Natural killer cell treated with Interleukin-12 subunit alpha and Interleukin-12 subunit beta and Interleukin-15 and Interleukin-18, amount 100 ng/mL, for 72 hours (primary cell): ENCODE measurements at regions not wholly inside any gene's neighbourhood (a gene's known extent, or its start where the extent isn't known, plus 50 kb on each side); places are given as distances from the start of the nearest gene placed in this dataset.

ENCODE experiments used
- ATAC-seq, 2 donors: fragments of 150-1000 bp; cut with Tn5 transposase in 1 of 2; sonication (Bioruptor Pico), chemical (Tn5 transposase) in 1 of 2; 2 replicates each; pipeline ENCODE4 v1.10.0; 2021
- DNase-seq: peaks from one replicate; pipeline ENCODE4 v3.0.0; 2022; ENCODE audit warnings: low spot score
- H3K27ac Mint-ChIP-seq, 2 donors: 1 replicate in 1 of 2; 2 replicates in 1 of 2; pipeline ENCODE4 v1.8.0; 2022; ENCODE audit warnings: mixed read lengths in 2 of 2, mild to moderate bottlenecking in 1 of 2, moderate library complexity in 1 of 2
- H3K27me3 Mint-ChIP-seq, 2 donors: 1 replicate in 1 of 2; 2 replicates in 1 of 2; pipeline ENCODE4 v1.8.0; 2022; ENCODE audit warnings: mixed read lengths in 2 of 2
- H3K36me3 Mint-ChIP-seq: one replicate; pipeline ENCODE4 v1.8.0; 2022; ENCODE audit warnings: mixed read lengths
- H3K4me1 Mint-ChIP-seq, 2 donors: 1 replicate in 1 of 2; 2 replicates in 1 of 2; pipeline ENCODE4 v1.8.0; 2022; ENCODE audit warnings: low read depth in 2 of 2, mixed read lengths in 2 of 2, mild to moderate bottlenecking in 1 of 2
- H3K4me3 Mint-ChIP-seq: one replicate; pipeline ENCODE4 v1.8.0; 2022; ENCODE audit warnings: mixed read lengths
- H3K9me3 Mint-ChIP-seq: 2 replicates; pipeline ENCODE4 v1.8.0; 2022; ENCODE audit warnings: mixed read lengths

- ATAC-seq (no peak), DNase-seq (no peak)
- H3K4me1 Mint-ChIP-seq: no peaks in the 10 kb centered on the region
- H3K9me3 Mint-ChIP-seq: no peaks in the 10 kb centered on the region
- peaks cover 5% of the 10 kb centered on the region for H3K36me3 Mint-ChIP-seq
- H3K27ac Mint-ChIP-seq: no peak overlapping the region
- no peak overlapping the region for H3K4me3 Mint-ChIP-seq
- H3K27me3 Mint-ChIP-seq: peaks cover 5 to 18% of the 10 kb centered on the region in 2 donors
These were observed 212.3 kb upstream of the DCN start for GRCh38 chr12:91394903-91395302.

GRCh38 chr12:91388573-91388972 lies 206.0 kb upstream of the DCN start:
- no peak overlapping the region for H3K4me3 Mint-ChIP-seq
- H3K9me3 Mint-ChIP-seq: no peaks in the 10 kb centered on the region
- no peaks in the 10 kb centered on the region for H3K4me1 Mint-ChIP-seq
- H3K27me3 Mint-ChIP-seq: peaks cover 10 to 11% of the 10 kb centered on the region in 2 donors
- DNase-seq (no peak), ATAC-seq (no peak)
- peak overlapping the region in 1 of 2 donors; percentile 20 for H3K27ac Mint-ChIP-seq
- no peaks in the 10 kb centered on the region for H3K36me3 Mint-ChIP-seq

- H3K4me1 Mint-ChIP-seq: no peaks in the 10 kb centered on the region
- no peaks in the 10 kb centered on the region for H3K9me3 Mint-ChIP-seq
- H3K36me3 Mint-ChIP-seq: no peaks in the 10 kb centered on the region
- ATAC-seq (no peak), DNase-seq (no peak)
- peak overlapping the region in 1 of 2 donors; percentile 20 for H3K27ac Mint-ChIP-seq
- no peak overlapping the region for H3K4me3 Mint-ChIP-seq
- H3K27me3 Mint-ChIP-seq: peaks cover 9 to 10% of the 10 kb centered on the region in 2 donors
These were observed 205.0 kb upstream of the DCN start for GRCh38 chr12:91387461-91388134.

- ATAC-seq: no peak
- no peak overlapping the region for H3K27ac Mint-ChIP-seq
- H3K9me3 Mint-ChIP-seq: no peaks in the 10 kb centered on the region
- DNase-seq: no peak
- H3K36me3 Mint-ChIP-seq: no peaks in the 10 kb centered on the region
- H3K4me3 Mint-ChIP-seq: no peak overlapping the region
- H3K4me1 Mint-ChIP-seq: peaks cover 4 to 9% of the 10 kb centered on the region in 2 donors
- H3K27me3 Mint-ChIP-seq: peaks cover 14 to 19% of the 10 kb centered on the region in 2 donors
These were observed 202.2 kb upstream of the DCN start for GRCh38 chr12:91384806-91385205.

GRCh38 chr12:91384366-91384765 lies 201.7 kb upstream of the DCN start:
- peaks cover 4 to 9% of the 10 kb centered on the region in 2 donors for H3K4me1 Mint-ChIP-seq
- ATAC-seq (no peak), DNase-seq (no peak)
- H3K27ac Mint-ChIP-seq: no peak overlapping the region
- no peaks in the 10 kb centered on the region for H3K9me3 Mint-ChIP-seq
- peaks cover 14 to 21% of the 10 kb centered on the region in 2 donors for H3K27me3 Mint-ChIP-seq
- H3K4me3 Mint-ChIP-seq: no peak overlapping the region
- no peaks in the 10 kb centered on the region for H3K36me3 Mint-ChIP-seq

GRCh38 chr12:91383099-91383498 lies 200.5 kb upstream of the DCN start:
- Mint-ChIP-seq H3K4me3 (no peak overlapping the region), H3K4me1 (peaks cover 4 to 9% of the 10 kb centered on the region in 2 donors), H3K27me3 (peaks cover 22 to 34% of the 10 kb centered on the region in 2 donors), H3K36me3 (no peaks in the 10 kb centered on the region), H3K27ac (no peak overlapping the region), H3K9me3 (no peaks in the 10 kb centered on the region)
- DNase-seq: no peak
- ATAC-seq: no peak

GRCh38 chr12:91382081-91382543 lies 199.5 kb upstream of the DCN start:
- H3K4me1 Mint-ChIP-seq: peaks cover 4 to 9% of the 10 kb centered on the region in 2 donors
- H3K9me3 Mint-ChIP-seq: no peaks in the 10 kb centered on the region
- peak overlapping the region; percentile 68 for H3K4me3 Mint-ChIP-seq
- ATAC-seq: peak in 1 of 2 donors; percentile 70
- H3K27me3 Mint-ChIP-seq: peaks cover 21 to 34% of the 10 kb centered on the region in 2 donors
- peak; percentile 77 for DNase-seq
- H3K27ac Mint-ChIP-seq: no peak overlapping the region
- no peaks in the 10 kb centered on the region for H3K36me3 Mint-ChIP-seq

GRCh38 chr12:91381309-91381804 lies 198.7 kb upstream of the DCN start:
- Mint-ChIP-seq H3K4me3 (peak overlapping the region; percentile 68), H3K36me3 (no peaks in the 10 kb centered on the region), H3K27me3 (peaks cover 20 to 34% of the 10 kb centered on the region in 2 donors), H3K4me1 (peaks cover 4 to 9% of the 10 kb centered on the region in 2 donors), H3K27ac (no peak overlapping the region), H3K9me3 (no peaks in the 10 kb centered on the region)
- ATAC-seq (no peak), DNase-seq (no peak)

GRCh38 chr12:91380631-91381030 lies 198.0 kb upstream of the DCN start:
- H3K27me3 Mint-ChIP-seq: peaks cover 23 to 34% of the 10 kb centered on the region in 2 donors
- ATAC-seq (no peak), DNase-seq (no peak)
- no peaks in the 10 kb centered on the region for H3K9me3 Mint-ChIP-seq
- H3K4me3 Mint-ChIP-seq: no peak overlapping the region
- H3K4me1 Mint-ChIP-seq: peaks cover 4 to 9% of the 10 kb centered on the region in 2 donors
- no peaks in the 10 kb centered on the region for H3K36me3 Mint-ChIP-seq
- H3K27ac Mint-ChIP-seq: no peak overlapping the region

- peaks cover 4 to 9% of the 10 kb centered on the region in 2 donors for H3K4me1 Mint-ChIP-seq
- H3K27ac Mint-ChIP-seq: no peak overlapping the region
- no peaks in the 10 kb centered on the region for H3K36me3 Mint-ChIP-seq
- H3K27me3 Mint-ChIP-seq: peaks cover 26 to 34% of the 10 kb centered on the region in 2 donors
- no peaks in the 10 kb centered on the region for H3K9me3 Mint-ChIP-seq
- ATAC-seq (no peak), DNase-seq (no peak)
- H3K4me3 Mint-ChIP-seq: no peak overlapping the region
These were observed 196.6 kb upstream of the DCN start for GRCh38 chr12:91379051-91379775.

- Mint-ChIP-seq H3K4me1 (peaks cover 4 to 9% of the 10 kb centered on the region in 2 donors), H3K4me3 (no peak overlapping the region), H3K36me3 (no peaks in the 10 kb centered on the region), H3K27me3 (peaks cover 30 to 34% of the 10 kb centered on the region in 2 donors), H3K9me3 (no peaks in the 10 kb centered on the region), H3K27ac (no peak overlapping the region)
- ATAC-seq: no peak
- DNase-seq: no peak
These were observed 194.8 kb upstream of the DCN start for GRCh38 chr12:91377436-91377835.

- DNase-seq (no peak), ATAC-seq (no peak)
- Mint-ChIP-seq H3K9me3 (no peaks in the 10 kb centered on the region), H3K27me3 (peaks cover 5 to 16% of the 10 kb centered on the region in 2 donors), H3K27ac (no peak overlapping the region), H3K4me1 (peaks cover 15 to 16% of the 10 kb centered on the region in 2 donors), H3K4me3 (no peak overlapping the region), H3K36me3 (no peaks in the 10 kb centered on the region)
These were observed 190.5 kb upstream of the DCN start for GRCh38 chr12:91373086-91373485.

- Mint-ChIP-seq H3K36me3 (no peaks in the 10 kb centered on the region), H3K27ac (no peak overlapping the region), H3K9me3 (no peaks in the 10 kb centered on the region), H3K4me3 (no peak overlapping the region), H3K4me1 (peaks cover 15 to 16% of the 10 kb centered on the region in 2 donors), H3K27me3 (peaks cover 8 to 9% of the 10 kb centered on the region in 2 donors)
- DNase-seq (no peak), ATAC-seq (no peak)
These were observed 187.7 kb upstream of the DCN start for GRCh38 chr12:91370086-91370868.
